ENCODE measurements at regions not wholly inside any gene's neighbourhood (a gene's known extent, or its start where the extent isn't known, plus 50 kb on each side); places are given as distances from the start of the nearest gene placed in this dataset.
"Not testable (repeated sequence)": the region's sequence is repeated elsewhere in the genome, so short reads cannot be mapped to it uniquely, and the experiment has no call there.

GRCh38 chrX:40392599-40392998 is 188.2 kb upstream of the ATP6AP2 start:
- DNase-seq (ENCODE audit: low read depth): no peak
- Histone ChIP-seq H3K36me3 (ENCODE audit: control insufficient read depth, insufficient read depth, low read length) (no peaks in the 10 kb centered on the region), H3K4me3 (ENCODE audit: low read depth, low read length) (no peak overlapping the region), H3K27me3 (ENCODE audit: control insufficient read depth, insufficient read depth, low read length) (no peaks in the 10 kb centered on the region)
- POLR2A ChIA-PET: no interaction called here
- CTCF ChIA-PET: interaction anchor here (0.6 kb wide), 1 partner anchor 47 kb away, joined by 3 read pairs; no protein-coding TSS in a partner anchor
- TF ChIP-seq, protein P1, sequence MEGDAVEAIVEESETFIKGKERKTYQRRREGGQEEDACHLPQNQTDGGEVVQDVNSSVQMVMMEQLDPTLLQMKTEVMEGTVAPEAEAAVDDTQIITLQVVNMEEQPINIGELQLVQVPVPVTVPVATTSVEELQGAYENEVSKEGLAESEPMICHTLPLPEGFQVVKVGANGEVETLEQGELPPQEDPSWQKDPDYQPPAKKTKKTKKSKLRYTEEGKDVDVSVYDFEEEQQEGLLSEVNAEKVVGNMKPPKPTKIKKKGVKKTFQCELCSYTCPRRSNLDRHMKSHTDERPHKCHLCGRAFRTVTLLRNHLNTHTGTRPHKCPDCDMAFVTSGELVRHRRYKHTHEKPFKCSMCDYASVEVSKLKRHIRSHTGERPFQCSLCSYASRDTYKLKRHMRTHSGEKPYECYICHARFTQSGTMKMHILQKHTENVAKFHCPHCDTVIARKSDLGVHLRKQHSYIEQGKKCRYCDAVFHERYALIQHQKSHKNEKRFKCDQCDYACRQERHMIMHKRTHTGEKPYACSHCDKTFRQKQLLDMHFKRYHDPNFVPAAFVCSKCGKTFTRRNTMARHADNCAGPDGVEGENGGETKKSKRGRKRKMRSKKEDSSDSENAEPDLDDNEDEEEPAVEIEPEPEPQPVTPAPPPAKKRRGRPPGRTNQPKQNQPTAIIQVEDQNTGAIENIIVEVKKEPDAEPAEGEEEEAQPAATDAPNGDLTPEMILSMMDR (IDR thresholded peaks at IDR 0.05; ENCODE audit: insufficient read depth, low read depth, low read length): no peak

- ChIA-PET POLR2A (no interaction called here), CTCF (no interaction called here)
- Histone ChIP-seq H3K27me3 (ENCODE audit: control insufficient read depth, insufficient read depth, low read length) (no peaks in the 10 kb centered on the region), H3K4me3 (ENCODE audit: low read depth, low read length) (no peak overlapping the region), H3K36me3 (ENCODE audit: control insufficient read depth, insufficient read depth, low read length) (no peaks in the 10 kb centered on the region)
- TF ChIP-seq, protein P1 (IDR thresholded peaks at IDR 0.05; ENCODE audit: insufficient read depth, low read depth, low read length): no peak
- no peak for DNase-seq (ENCODE audit: low read depth)
Observed at GRCh38 chrX:40391662-40392061, 189.1 kb upstream of the ATP6AP2 start.

DNA sequence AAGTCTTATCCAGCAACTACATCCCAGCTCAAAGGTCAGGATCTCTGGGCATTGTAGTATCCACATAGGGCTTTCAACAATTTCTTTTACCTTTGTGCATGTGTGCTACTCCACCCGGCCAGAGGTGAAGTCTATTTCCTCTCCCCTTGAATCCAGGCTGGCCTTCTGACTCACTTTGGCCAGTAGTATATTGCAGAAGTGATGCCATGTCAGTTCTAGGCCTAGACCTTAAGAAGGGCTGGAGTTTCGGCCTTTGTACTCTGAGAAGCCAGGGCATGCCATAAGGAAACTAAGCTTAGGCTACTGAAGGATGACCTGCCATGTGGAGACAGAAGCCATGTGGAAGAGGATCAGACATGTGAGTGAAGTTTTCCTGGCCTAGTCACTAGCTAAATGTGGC is 191.2 kb upstream of the ATP6AP2 start:
- ChIA-PET POLR2A (no interaction called here), CTCF (no interaction called here)
- Histone ChIP-seq H3K36me3 (ENCODE audit: control insufficient read depth, insufficient read depth, low read length) (no peaks in the 10 kb centered on the region), H3K27me3 (ENCODE audit: control insufficient read depth, insufficient read depth, low read length) (no peaks in the 10 kb centered on the region), H3K4me3 (ENCODE audit: low read depth, low read length) (no peak overlapping the region)
- TF ChIP-seq, protein P1 (IDR thresholded peaks at IDR 0.05; ENCODE audit: insufficient read depth, low read depth, low read length): no peak
- DNase-seq (ENCODE audit: low read depth): no peak

GRCh38 chrX:40388441-40388840 is 192.3 kb upstream of the ATP6AP2 start:
- TF ChIP-seq, protein P1 (IDR thresholded peaks at IDR 0.05; ENCODE audit: insufficient read depth, low read depth, low read length): no peak
- Histone ChIP-seq H3K4me3 (ENCODE audit: low read depth, low read length) (no peak overlapping the region), H3K36me3 (ENCODE audit: control insufficient read depth, insufficient read depth, low read length) (no peaks in the 10 kb centered on the region), H3K27me3 (ENCODE audit: control insufficient read depth, insufficient read depth, low read length) (no peaks in the 10 kb centered on the region)
- POLR2A ChIA-PET: no interaction called here
- DNase-seq (ENCODE audit: low read depth): no peak
- CTCF ChIA-PET: no interaction called here

- DNase-seq (ENCODE audit: low read depth); POLR2A ChIA-PET; H3K27me3 ChIP-seq (ENCODE audit: control insufficient read depth, insufficient read depth, low read length); H3K4me3 ChIP-seq (ENCODE audit: low read depth, low read length); CTCF ChIA-PET; H3K36me3 ChIP-seq (ENCODE audit: control insufficient read depth, insufficient read depth, low read length): not testable (repeated sequence)
Observed at GRCh38 chrX:40387869-40388268, 192.9 kb upstream of the ATP6AP2 start.

- DNase-seq (ENCODE audit: low read depth); CTCF ChIA-PET: not testable (repeated sequence)
Observed at GRCh38 chrX:40387311-40387710, 193.5 kb upstream of the ATP6AP2 start.

More at GRCh38 chrX:40387311-40387710, 193.5 kb upstream of the ATP6AP2 start:
- POLR2A ChIA-PET; H3K36me3 ChIP-seq (ENCODE audit: control insufficient read depth, insufficient read depth, low read length); H3K4me3 ChIP-seq (ENCODE audit: low read depth, low read length); H3K27me3 ChIP-seq (ENCODE audit: control insufficient read depth, insufficient read depth, low read length): not testable (repeated sequence)

Data from BJ (cell line).